A549 (cell line): ENCODE measurements at regions not wholly inside any gene's neighbourhood (a gene's known extent, or its start where the extent isn't known, plus 50 kb on each side); places are given as distances from the start of the nearest gene placed in this dataset.

Experiments
- CHD2 ChIP-seq: fragments of 150-350 bp; IDR thresholded peaks from 2 replicates; pipeline ENCODE4 v1.6.1; 2014; ENCODE audit warnings: low read length; ENCODE audit not compliant: partially characterized antibody
- CHD4 ChIP-seq: fragments of 200-600 bp; sonication (generic); IDR thresholded peaks from 2 replicates; pipeline ENCODE4 v1.6.1; 2016; ENCODE audit warnings: antibody characterized with exemption, mild to moderate bottlenecking, borderline replicate concordance
- CTCF ChIP-seq: fragments of >200 bp; sonication (Bioruptor Twin); formaldehyde crosslinking; IDR thresholded peaks from 3 replicates; pipeline ENCODE4 v1.5.1; 2016
- E2F6 ChIP-seq: IDR thresholded peaks from 2 replicates; pipeline ENCODE4 v1.6.1; 2012; ENCODE audit warnings: low read depth, borderline replicate concordance
- EP300 ChIP-seq, 2 experiments: fragments of >200 bp; sonication (Bioruptor Twin); formaldehyde crosslinking; IDR thresholded peaks; 2 replicates in 1 of 2; 3 replicates in 1 of 2; pipeline ENCODE4 v1.6.1; 2016 to 2017
- NFE2L2 ChIP-seq: fragments of 150-350 bp; conservative IDR thresholded peaks from 2 replicates; pipeline ENCODE4 v1.6.1; 2014; ENCODE audit warnings: low read length
- POLR2A ChIP-seq: IDR thresholded peaks from 2 replicates; pipeline ENCODE4 v1.6.1; 2012; ENCODE audit warnings: mild to moderate bottlenecking, low read length
- RCOR1 ChIP-seq: fragments of 150-350 bp; IDR thresholded peaks from 2 replicates; pipeline ENCODE4 v1.6.1; 2014; ENCODE audit warnings: antibody characterized with exemption, low read length, low read depth
- ZC3H11A ChIP-seq: fragments of 450-650 bp; IDR thresholded peaks from 2 replicates; pipeline ENCODE4 v1.6.1; 2014; ENCODE audit warnings: antibody characterized with exemption, mild to moderate bottlenecking
- TF ChIP-seq, protein P1 (sequence below): fragments of 450-650 bp; IDR thresholded peaks from 2 replicates; pipeline ENCODE4 v1.6.1; 2014; ENCODE audit warnings: antibody characterized with exemption
- TF ChIP-seq, protein P2 (sequence below): fragments of 150-350 bp; IDR thresholded peaks from 2 replicates; pipeline ENCODE4 v1.6.1; 2014; ENCODE audit warnings: low read depth, mild to moderate bottlenecking, low read length

DNA sequence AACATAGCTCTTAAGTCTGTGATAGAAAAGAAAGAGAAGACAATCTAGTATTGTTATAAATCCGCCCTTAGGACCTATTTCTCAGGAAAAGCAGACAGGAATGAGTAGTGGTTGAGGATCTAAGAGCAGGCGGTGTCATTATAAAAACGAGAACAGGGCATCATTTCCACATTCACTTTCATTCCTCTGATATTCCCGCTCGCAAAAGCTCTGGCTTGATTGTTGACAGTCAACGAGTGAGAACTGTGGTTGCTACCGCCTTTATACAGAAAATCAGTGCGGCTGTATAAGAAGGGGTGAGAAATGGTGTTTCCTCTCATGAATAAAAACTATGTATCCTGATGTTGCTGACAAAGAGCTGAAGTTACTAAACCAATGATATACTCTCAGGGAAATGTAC is 1409.6 kb upstream of the WWC1 start:
- TF ChIP-seq CTCF (no peak), E2F6 (no peak), ZC3H11A (no peak), EP300 (IDR thresholded peaks at IDR 0.05) (no peak), CHD4 (no peak), CHD2 (no peak), NFE2L2 (no peak), POLR2A (no peak), RCOR1 (no peak)
- TF ChIP-seq, protein P1, sequence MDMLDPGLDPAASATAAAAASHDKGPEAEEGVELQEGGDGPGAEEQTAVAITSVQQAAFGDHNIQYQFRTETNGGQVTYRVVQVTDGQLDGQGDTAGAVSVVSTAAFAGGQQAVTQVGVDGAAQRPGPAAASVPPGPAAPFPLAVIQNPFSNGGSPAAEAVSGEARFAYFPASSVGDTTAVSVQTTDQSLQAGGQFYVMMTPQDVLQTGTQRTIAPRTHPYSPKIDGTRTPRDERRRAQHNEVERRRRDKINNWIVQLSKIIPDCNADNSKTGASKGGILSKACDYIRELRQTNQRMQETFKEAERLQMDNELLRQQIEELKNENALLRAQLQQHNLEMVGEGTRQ = no peak
- TF ChIP-seq, protein P2, sequence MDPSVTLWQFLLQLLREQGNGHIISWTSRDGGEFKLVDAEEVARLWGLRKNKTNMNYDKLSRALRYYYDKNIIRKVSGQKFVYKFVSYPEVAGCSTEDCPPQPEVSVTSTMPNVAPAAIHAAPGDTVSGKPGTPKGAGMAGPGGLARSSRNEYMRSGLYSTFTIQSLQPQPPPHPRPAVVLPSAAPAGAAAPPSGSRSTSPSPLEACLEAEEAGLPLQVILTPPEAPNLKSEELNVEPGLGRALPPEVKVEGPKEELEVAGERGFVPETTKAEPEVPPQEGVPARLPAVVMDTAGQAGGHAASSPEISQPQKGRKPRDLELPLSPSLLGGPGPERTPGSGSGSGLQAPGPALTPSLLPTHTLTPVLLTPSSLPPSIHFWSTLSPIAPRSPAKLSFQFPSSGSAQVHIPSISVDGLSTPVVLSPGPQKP = no peak
